NCI-H128 (cell line): ENCODE measurements at regions not wholly inside any gene's neighbourhood (a gene's known extent, or its start where the extent isn't known, plus 50 kb on each side); places are given as distances from the start of the nearest gene placed in this dataset.
"Not testable (repeated sequence)": the region's sequence is repeated elsewhere in the genome, so short reads cannot be mapped to it uniquely, and the experiment has no call there.

Experiments used
- DNase-seq: peaks from one replicate; lab custom pipeline; 2025; ENCODE audit not compliant: unreplicated experiment; lab: John Stamatoyannopoulos, UW

DNA sequence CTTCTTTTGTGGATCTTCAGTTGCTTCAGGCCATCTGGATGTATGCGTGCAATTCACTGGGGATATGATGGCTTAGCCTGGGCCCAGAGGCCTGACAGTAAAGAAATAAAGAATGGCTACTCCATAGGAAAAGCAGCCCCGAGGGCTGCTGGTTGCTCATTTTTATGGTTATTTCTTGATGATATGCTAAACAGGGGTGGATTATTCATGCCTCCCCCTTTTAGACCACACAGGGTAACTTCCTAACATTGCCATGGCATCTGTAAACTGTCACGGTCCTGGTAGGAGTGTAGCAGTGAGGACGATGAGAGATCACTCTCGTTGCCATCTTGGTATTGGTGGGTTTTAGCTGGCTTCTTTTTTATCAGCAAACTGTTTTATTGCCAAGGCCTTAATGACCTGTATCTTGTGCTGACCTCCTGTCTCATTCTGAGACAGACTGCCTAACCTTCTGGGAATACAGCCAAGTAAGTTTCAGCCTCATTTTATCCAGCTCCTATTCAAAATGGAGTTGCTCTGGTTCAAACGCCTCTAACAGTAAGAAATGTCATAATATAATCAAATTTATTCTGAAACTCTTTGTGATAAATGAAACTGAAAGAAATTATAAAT lies 60.5 kb downstream of the DSEL start:
- DNase-seq: no peak

DNA sequence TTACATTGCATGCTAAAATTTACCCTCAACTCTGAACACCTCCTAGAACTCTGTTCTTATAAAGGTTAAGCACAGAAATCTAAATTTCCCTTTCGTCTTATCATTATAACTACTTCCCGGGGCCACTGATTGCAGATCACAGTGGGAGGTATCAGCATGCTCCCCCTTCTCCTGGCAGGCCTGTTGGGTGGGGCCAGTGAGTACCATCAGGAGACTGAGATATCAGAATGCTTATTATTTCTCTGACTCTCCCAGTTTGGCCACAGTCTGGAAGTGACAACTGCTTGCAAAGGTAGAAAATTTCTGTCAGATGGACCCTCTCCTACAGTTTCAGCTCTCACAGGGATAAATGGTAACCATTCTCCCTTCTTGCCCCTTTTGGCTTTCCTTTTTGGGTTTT lies 62.6 kb downstream of the DSEL start:
- DNase-seq: no peak

DNA sequence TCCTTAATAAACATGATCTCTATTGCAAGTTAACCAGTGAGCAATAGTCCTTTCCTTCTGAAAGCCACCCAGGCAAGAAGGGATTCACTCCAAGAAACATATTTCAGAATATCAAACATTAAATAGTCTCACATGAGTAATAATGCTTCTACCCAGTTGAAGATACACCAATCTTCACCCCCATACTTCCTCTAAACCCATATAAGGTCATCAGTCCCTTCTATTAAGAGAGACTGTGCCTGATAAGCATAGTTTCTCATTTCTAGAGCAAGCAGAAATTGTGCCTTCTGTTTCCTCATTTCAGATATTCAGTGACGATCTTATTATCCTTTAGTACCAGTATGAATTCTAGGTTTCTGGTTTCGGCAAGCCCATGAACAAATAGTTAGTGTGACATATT lies 64.6 kb downstream of the DSEL start:
- DNase-seq: no peak

DNA sequence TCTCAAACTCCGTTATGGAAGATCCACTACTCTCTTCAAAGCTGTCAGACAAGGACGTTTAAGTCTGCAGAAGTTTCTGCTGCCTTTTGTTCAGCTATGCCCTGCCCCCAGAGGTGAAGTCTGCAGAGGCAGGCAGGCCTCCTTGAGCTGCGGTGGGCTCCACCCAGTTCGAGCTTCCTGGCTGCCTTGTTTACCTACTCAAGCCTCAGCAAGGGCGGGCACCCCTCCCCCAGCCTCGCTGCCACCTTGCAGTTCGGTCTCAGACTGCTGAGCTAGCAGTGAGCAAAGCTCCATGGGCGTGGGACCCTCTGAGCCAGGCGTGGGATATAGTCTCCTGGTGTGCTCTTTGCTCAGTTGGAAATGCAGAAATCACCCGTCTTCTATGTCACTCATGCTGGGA lies 65.4 kb downstream of the DSEL start:
- not testable (repeated sequence) for DNase-seq

DNA sequence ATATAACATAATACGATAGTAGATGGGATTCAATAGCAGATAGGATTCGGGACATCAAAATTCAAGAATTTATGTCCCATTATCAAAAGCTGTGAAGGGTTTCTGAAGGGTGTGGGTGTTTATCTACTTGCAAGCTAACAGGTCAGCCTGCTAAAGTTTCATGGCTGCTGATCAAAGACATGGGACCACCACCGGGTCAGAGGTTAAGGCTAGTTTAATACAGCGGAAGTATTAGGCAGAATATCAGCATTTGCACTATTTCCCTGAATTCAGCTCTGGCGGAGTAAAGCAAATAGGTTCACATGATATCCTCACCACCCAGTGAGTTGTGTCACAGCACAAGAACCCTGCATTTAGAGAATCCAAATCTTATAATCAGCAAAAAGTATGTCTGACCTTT lies 82.5 kb downstream of the DSEL start:
- DNase-seq: no peak

DNA sequence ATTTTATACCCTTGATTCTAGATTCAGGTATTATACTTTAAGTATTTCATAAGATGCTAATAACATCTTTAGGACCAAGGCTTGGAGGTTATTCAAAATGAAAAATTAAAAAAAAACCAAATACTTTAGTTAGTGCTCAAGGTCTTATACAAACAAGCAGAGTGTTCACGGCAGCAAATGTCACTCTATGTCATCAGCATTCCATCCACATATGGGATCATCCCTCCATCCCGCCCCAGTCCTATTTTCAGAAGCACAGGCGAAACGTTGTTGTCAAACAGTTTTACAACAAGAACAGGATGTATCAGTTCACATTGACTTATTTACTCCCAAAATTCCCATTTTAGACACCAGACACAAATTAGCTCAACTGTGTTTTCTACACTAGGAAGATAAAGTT lies 83.7 kb downstream of the DSEL start:
- no peak for DNase-seq

DNA sequence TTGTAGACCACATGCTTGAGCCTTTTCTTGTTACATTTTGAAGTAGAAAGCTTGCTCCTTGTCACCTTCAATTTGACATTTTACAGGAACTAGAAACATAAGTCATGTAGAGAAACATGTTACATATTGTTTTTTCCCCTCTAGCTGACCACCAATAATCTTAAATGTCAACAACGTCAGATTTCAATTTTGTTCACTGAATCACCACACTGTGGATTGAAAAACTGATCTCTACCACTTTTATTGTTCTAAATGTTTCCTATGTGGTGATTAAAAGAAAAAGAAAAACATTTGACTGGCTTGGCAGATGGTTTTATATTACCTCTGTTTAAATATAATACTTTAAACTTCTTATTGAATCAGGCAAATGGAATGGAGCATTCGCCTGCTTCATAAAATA lies 87.7 kb downstream of the DSEL start:
- DNase-seq: no peak

DNA sequence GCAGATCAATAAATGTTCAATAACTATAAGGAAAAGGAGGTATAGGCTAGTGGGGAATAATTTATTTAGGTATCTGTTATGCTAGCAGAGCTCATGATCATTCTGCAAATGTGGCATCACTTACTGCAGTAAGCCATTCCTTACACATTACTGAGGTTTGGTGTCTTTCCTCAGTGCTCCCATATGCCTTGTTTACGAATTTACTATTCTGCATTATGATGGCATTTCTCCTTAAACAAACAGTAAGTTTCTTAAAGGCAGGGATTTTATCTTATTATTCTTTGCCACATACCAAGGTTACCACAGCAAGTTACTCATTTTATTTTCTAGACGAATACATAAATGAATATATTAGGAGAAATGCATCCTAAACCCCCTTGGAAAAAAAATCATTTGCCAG lies 88.4 kb downstream of the DSEL start:
- no peak for DNase-seq

DNA sequence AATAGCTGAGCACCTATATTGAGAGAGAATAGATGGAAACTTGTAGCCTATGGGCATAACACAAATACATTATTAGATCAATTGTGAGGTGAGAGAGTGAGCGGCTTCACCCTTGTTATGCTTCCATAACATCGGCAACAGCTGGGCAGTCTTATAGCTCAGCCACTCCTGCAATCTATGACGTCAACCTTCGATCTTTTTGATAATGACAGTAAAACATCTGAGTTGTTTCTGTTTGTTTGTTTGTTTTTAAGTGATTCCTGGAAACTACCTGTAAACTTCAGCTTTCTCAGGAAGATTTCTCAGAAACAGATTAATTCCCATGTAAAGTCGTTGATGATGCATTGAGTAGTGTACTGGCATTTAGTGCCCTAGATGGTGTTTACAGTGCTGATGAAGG lies 90.0 kb downstream of the DSEL start:
- no peak for DNase-seq

DNA sequence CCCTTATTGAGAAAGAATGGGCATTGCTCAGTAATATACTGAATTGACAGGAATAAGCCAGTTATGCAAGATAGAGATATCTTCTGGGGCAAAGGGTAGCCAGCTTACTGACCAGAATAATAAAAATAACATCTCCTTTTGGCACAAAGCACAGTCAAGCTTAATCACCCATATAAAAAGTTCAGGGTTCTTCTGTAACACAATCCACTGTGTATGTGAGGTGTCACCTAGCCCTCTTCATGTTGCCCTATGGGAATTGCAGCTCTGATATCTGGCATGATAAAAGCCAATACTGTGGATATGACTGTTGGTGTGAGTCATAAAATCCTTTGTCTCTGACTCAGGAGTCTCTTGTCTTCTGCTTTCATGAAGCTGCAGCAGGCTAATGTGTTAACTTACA lies 90.8 kb downstream of the DSEL start:
- DNase-seq: no peak

DNA sequence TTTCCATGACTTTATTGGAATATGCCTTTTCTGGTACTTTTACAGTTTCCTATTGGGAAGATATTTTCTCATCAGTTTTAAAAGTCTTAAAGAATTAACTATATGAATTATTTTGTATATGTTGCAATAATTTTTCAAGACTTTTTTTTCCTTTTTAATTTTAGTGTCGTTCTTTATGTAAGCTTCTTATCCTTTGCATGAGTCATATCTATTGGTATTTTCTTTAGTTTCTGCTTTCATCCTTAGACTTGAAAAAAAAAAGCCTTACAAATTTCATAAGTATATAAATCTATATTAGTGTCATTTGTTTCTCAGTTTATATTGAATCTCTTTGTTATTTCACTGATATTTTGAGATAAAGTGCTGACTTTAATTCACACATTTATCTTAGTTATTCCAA lies 94.9 kb downstream of the DSEL start:
- no peak for DNase-seq

DNA sequence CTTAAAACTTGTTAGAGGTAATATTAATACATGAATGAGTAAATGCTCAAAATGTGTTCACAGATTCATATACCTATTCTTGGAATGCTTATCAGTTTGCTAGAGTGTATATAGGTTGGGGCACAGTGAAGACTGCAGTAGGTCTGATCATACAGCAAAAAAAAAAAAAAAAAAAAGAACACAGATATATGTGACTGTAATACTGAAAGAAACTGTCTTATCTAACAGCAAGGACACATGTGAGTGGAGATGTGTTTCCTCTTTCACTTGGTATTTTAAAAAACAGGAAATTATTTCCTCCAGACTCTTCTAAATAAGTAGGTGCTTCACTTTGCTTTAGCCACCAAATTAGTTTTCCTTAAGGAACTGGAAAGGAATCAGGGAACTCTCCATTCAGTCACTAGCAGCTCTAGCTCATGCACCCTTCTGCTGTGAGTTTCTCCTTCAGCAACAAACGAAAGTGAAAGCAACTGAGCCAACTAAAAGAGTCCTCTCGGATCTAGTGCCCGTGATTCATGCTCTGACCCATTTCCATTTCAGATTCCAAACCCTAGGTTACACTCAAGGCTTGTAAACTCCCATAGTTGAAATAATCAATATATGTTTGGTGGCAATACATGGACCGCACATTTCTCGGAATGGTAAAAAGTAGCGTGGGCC lies 98.5 kb downstream of the DSEL start:
- no peak for DNase-seq

DNA sequence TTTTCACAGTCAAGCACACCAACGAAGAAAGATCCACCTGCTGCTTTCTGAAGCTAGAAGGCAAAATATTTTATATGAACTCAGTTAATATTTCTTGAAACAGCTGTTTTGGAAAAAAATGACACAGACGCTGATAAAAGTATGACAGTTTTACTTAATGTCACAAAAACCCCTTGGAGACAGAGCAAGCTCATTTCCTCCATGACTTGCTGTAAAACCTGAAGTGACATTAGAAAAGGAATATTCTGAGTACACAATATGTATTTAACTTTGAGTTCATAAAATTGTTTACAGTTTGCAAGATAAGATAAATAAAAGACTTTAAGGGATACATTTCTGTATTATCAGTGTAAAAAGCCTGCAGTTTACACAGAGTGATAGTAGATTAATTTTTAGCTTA lies 105.4 kb downstream of the DSEL start:
- DNase-seq: no peak

DNA sequence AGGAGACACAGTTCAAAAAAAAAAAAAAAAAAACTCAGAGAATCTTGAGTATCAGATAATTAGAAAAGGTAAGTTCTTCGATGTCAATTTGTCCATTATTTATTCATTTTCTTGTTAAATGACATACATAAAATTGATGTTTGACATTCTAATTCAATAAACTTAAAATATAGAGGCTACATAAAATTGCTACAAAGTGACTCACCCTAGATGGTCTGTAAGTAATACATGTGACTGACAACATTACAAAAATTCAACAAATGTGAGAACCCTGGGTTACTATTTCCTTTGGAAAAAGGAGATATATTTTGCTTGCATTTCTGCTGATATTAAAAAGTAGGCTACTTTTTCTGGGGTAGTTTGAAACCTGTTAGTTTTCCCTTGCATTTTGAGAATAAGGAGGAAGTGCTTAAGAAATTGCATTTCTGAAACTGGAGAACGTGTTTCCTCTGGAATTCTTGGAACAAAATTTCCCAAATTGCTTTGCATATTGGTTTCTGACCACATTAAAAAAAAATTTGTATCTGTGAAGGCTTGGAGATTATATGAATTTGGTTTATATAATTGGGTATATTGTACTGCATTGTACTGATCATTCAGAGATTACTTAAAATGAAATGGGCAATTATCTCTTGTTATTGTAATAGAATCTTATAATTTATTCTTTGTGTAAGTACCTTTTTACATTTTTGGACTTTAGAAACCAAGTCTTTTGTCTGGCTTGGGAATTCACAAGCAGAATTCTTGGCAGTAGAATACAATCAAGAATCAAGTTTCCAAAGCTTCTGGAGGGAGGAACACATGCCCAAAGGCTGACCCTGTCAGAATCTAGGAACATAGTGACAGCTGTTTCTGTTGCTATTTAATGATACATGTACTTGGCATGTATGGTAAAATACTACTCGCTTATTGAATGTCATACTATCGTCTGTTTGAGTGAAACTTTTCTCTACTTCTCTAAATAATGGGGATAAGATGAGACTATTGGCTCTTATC lies 106.1 kb downstream of the DSEL start:
- no peak for DNase-seq

DNA sequence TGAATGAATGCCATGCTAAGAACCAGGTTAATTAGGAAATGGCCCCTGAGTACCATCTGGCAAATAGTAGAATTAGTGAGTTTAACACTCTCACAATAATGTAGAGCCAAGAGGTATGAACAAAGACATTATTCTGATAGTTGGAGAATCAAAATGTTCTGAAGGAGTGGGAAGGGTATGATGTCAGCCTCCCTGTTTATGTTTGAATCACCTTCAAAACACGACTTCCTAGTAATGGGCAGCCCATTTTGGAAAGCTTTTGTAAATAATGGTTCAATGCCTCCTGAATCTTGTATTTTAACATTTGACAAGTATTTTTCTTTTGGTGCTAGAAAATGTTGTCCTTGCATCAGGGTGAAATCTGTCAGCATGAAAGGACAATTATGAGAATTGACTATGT lies 108.3 kb downstream of the DSEL start:
- no peak for DNase-seq

DNA sequence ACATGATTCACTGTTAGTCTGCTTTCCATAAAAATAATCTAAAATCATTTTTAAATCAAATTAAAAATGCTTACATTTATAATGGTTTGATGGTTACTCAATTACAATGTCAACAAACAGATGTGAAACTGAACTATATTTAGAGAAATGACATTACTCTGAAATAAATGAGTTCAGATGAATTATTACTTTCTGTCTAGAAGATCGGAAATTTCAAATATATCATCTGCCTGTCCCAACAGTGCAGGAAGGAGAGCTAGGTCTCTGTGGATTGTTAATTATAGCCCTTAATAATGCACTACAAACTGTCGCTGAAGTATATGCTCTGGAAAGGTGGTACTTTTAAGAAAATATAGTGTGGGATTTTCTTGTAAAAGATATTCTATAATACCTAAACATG lies 109.8 kb downstream of the DSEL start:
- DNase-seq: no peak

DNA sequence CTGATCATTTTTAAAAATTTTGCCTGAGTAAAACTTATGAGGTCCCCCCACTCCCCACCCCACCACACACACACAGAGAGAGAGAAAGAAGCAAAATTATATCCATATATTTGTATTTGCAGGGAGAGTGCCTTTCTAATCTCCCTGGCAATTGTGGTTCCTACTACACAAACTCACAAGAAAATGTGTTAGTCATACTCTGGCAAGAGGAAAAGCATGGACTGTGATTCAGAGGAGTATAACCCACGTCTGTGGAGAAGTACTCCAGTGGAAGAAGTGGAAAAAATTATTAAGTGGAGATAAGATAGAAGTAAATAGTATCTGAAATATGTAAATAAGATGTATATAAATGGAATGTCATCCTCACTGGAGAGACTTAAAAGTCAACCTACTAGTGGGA lies 114.0 kb downstream of the DSEL start:
- no peak for DNase-seq

DNA sequence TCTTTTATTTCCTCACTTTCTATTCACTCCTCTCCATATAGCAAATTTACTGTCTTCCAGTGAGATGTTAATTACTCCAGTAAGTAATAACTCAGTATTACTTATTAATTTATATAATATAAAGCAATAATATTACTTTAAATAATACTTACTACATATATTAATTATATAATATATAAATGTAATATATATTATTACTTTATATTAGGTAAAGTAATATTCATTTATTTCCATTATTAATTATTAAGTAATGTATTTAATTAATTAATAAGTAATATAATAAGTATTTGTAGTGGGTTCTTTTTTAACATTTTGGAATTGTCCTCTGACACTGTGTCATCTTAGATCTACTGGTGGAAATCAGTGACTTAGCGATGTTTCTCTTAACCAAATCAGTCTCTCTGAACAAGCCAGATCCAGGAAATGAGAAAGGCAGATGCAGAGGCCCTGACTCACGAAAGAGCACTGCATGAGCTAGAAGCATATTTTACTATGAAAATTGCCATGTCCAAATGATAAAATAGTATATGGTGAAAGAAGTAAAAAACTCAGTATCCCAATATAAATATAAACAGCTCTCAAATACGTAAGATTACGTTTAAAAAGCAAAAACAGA lies 115.9 kb downstream of the DSEL start:
- DNase-seq: no peak

DNA sequence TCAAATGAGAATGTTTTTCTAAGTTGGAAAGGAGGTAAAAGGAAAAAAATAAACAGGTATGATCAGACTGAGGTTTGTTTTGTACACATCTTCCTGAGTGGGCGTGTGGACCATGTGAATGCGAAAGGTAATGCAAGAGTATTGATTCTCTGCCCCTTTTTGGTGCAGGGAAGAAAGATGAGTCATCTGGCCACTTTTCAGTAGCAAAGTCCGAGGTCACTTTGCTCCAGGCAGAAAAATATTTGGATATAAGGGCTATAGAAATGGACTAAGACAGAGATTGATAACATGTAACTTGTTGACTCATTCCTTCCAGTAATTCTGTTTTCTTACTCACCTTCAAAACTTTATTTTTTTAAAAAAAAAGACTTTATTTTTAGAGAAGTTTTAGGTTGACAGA lies 130.5 kb downstream of the DSEL start:
- no peak for DNase-seq

DNA sequence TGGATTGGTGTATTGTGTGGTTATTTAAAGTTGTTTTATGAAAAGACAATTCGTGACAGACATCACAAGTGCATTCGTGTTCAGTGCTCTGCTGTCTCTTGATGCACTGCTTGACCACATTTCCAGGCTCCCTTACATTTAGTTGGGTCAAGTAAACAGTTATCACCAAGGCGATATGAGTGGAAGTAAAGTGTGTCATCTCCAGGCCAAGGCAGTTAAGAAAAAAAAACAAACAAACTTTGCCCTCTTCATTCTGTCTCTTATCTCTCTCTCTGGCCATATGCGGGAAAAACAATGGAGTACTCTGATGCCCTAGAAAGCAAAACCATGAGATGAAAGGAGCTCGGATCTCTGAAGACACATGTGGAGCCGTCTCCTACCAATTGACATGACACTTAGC lies 131.1 kb downstream of the DSEL start:
- DNase-seq: no peak

DNA sequence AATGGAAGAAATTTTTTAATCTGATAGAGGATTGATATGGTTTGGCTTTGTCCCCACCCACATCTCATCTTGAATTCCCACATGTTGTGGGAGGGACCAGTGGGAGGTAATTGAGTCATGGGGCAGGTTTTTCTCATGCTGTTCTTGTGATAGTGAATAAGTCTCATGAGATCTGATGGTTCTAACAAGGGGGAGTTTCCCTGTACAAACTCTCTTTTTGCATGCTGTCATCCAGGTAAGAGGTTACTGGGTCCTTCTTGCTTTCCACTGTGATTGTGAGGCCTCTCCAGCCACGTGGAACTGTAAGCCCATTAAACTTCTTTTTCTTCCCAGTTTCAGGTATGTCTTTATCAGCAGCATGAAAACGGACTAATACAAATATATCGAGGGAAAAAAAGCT lies 132.5 kb downstream of the DSEL start:
- DNase-seq: not testable (repeated sequence)
